GM12891 (cell line): ENCODE measurements at regions not wholly inside any gene's neighbourhood (a gene's known extent, or its start where the extent isn't known, plus 50 kb on each side); places are given as distances from the start of the nearest gene placed in this dataset.

ENCODE experiments used
- DNase-seq: peaks from one replicate; pipeline ENCODE4 v3.0.0; 2011; ENCODE audit warnings: low spot score; ENCODE audit not compliant: insufficient read length
- FAIRE-seq: peaks from 2 replicates; lab custom pipeline; 2011; peaks lifted over from hg19 to GRCh38; lab: Jason Lieb, UNC
- PAX5 ChIP-seq: IDR thresholded peaks from 2 replicates; pipeline ENCODE4 v1.6.1; 2011; ENCODE audit warnings: low read length, moderate library complexity, mild to moderate bottlenecking; ENCODE audit not compliant: insufficient read depth, severe bottlenecking
- POLR2A ChIP-seq: IDR thresholded peaks from 2 replicates; pipeline ENCODE4 v1.6.1; 2011; ENCODE audit warnings: low read depth, low read length, control low read depth
- POLR2AphosphoS5 ChIP-seq: IDR thresholded peaks from 2 replicates; pipeline ENCODE4 v1.6.1; 2011; ENCODE audit warnings: low read depth, low read length, control low read depth
- POU2F2 ChIP-seq: IDR thresholded peaks from 2 replicates; pipeline ENCODE4 v1.6.1; 2011; ENCODE audit warnings: low read depth, mild to moderate bottlenecking, control low read depth, low read length, moderate library complexity
- SPI1 ChIP-seq: IDR thresholded peaks from 2 replicates; pipeline ENCODE4 v1.6.1; 2011; ENCODE audit warnings: low read depth, low read length, control low read depth
- TAF1 ChIP-seq: IDR thresholded peaks from 2 replicates; pipeline ENCODE4 v1.6.1; 2011; ENCODE audit warnings: low read depth, low read length, control low read depth

DNA sequence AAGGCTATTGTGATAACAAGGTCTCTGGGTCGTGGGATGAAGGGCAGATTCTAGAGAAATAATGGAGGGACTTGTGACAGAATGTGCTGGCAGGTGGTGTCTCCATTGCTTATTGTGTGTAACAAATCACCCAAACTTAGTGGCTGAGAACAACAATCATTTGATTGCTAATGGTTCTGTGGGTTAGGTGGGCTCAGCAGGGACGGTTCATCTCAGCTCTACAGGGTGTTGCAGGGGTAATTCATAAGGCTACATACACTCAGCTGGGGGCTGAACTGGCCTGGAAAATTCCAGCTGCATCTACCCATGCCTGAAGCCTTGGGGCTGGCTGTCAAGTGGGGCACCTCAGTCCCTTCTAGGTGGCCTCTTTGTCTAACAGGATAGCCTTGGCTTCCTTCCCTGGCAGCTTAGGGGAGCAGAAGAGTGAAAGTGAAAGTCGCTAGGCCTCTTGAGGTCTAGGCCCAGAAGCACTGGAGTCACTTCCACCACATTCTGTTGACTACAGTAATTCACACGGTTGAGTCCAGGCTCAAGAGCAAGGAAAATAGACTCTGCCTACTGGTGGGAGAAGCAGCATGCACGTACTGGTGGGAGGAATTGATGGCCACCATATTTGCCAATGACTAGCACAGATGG lies 308.9 kb downstream of the MN1 start:
- no peak for DNase-seq
- TF ChIP-seq PAX5 (no peak), TAF1 (no peak), SPI1 (no peak), POLR2AphosphoS5 (no peak), POU2F2 (no peak), POLR2A (no peak)
- no peak for FAIRE-seq

DNA sequence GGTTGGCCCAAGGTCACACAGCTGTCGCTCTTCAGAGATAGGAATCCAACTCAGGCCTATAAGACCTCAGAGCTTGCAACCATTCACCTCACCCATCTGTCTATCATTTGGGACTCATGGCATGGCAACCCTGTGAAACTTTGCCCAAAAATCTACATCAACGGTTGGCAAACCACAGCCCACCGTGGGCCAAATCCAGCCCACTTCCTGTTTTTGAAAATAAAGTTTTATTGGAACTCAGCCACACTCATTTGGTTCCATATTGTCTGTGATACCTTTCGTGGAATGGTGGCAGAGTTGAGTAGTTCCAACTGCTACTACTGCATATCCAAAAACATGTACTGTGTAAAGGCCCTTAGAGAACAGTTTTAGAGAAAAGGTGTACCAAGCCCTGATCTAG lies 307.8 kb downstream of the MN1 start:
- no peak for DNase-seq
- TF ChIP-seq POLR2AphosphoS5 (no peak), PAX5 (no peak), POLR2A (no peak), TAF1 (no peak), POU2F2 (no peak), SPI1 (no peak)
- FAIRE-seq = no peak

DNA sequence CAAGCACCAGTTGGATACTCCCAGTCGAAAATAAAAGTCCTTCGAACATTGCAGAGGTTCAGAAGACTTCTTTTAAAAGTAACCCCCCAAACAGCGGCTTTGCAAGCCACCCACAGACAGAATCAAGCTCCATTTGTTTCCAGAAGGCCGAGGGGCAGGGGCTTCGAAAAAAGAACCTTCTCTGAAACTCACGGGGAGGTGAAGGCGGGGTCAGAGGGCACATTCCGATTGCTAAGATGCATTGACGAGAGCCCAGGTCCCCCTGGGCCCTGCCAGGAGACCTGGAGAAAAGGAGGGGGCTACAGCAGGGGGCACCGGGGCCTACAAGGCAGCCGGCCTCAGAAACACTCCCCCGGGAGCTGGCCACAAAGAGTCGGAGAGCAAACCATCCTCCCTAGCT lies 306.8 kb downstream of the MN1 start:
- DNase-seq (no peak), FAIRE-seq (no peak)
- TF ChIP-seq POLR2A = no peak
- TF ChIP-seq PAX5 = no peak
- TF ChIP-seq TAF1 = no peak
- TF ChIP-seq POU2F2 = no peak
- TF ChIP-seq POLR2AphosphoS5 = no peak
- TF ChIP-seq SPI1 = no peak

DNA sequence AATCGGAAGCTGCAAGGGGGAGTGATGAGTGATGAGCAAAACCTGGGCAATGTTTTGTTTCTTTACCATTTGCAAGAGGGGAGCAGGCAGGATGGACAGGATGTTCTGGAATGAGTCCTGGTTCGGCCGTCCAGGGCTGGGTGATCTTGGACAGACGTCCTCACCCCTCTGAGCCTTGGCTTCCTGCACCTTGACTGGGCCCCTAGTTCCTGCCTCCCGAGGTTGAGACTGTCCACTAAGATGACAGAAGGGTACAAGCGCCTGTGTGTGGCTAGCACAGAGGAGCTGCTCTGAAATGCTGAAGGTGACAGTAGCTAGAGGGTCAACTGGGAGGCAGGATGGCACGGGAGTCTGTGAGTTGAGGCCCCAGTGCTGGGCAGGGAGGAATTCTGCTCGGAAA lies 306.2 kb downstream of the MN1 start:
- FAIRE-seq = no peak
- TF ChIP-seq PAX5 = no peak
- no peak for TF ChIP-seq POLR2A
- no peak for TF ChIP-seq SPI1
- TF ChIP-seq POLR2AphosphoS5 = no peak
- no peak for TF ChIP-seq TAF1
- TF ChIP-seq POU2F2 = no peak
- no peak for DNase-seq

DNA sequence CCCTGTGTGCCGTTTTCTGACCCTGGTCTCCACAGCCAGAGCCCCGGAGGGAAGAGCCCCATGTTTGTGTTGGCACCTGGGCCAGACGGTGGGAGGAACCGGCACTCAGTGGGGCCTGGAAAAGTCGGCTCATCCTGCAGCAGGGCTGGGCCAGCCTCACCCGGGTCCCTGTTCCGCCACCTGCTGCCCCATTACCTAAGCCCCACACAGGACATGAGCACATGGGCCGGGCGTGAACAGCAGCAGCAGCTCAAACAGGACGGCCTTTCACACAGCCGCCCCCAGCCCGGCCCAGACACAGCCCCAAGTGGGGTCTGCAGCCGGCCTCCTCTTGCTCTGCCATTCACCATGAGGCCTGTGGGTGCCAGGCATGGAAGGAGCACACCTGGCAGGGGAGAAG lies 302.4 kb downstream of the MN1 start:
- DNase-seq (no peak), FAIRE-seq (no peak)
- TF ChIP-seq PAX5 = no peak
- TF ChIP-seq POLR2A = no peak
- TF ChIP-seq POU2F2 = no peak
- no peak for TF ChIP-seq SPI1
- TF ChIP-seq POLR2AphosphoS5 = no peak
- TF ChIP-seq TAF1 = no peak

DNA sequence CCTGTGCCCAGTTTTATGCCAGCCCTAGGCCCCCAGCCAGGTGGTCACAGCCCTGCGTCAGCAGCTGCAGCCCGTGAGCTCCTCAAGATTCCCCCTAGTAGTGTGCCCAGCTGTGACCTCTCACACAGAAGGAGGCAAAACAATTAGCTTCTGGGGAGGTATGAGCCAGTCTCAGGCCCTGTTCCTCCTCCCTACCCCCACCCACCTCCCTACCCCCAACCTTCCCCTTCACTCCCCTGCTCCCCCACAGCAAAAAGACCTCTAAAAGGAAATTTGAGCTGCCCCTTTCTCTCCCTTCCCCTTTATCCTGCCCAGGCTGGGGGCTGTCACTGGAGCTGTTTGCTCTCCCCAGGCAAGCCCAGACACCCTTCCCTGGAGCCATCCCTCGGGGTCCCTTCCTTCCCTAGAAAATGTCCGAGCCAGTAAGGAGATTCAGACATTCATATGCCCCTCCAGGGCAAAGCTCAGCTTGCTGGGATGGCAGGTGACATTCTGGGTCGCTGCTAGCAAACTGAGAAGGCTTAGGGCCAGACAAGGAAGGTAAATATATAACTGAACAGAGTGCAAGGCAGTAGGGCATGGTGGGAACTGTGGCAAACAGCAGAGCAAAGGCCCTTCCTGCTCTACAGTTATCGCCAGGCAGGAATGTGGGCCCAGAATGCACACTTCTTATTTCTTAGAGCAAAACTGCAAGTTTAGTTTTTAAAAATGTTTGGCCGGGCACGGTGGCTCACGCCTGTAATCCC lies 300.2 kb downstream of the MN1 start:
- TF ChIP-seq POU2F2 (no peak), POLR2AphosphoS5 (no peak), SPI1 (no peak), POLR2A (no peak), PAX5 (no peak), TAF1 (no peak)
- FAIRE-seq (no peak), DNase-seq (no peak)

DNA sequence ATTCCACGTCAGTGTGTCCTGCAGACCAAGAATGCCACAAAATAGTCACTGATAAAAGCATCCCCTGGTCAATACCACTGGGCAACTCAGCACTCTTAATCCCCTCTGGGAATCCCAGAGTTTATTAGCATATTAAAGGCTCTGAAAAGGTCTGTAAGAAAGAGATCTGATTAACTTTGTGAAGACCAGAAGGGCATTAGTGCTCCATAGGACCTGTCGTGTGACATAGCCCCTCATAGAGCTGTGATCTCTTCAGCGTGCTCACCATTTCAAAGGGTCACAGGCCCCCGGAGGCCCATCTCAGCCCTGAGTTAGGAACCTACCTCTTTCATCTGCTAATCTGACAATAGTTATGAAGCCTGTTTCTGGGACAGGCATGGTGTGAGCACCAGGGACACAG lies 299.2 kb downstream of the MN1 start:
- TF ChIP-seq SPI1 = no peak
- TF ChIP-seq POLR2A = no peak
- TF ChIP-seq POU2F2 = no peak
- TF ChIP-seq POLR2AphosphoS5 = no peak
- TF ChIP-seq PAX5 = no peak
- TF ChIP-seq TAF1 = no peak
- no peak for DNase-seq
- FAIRE-seq = no peak

DNA sequence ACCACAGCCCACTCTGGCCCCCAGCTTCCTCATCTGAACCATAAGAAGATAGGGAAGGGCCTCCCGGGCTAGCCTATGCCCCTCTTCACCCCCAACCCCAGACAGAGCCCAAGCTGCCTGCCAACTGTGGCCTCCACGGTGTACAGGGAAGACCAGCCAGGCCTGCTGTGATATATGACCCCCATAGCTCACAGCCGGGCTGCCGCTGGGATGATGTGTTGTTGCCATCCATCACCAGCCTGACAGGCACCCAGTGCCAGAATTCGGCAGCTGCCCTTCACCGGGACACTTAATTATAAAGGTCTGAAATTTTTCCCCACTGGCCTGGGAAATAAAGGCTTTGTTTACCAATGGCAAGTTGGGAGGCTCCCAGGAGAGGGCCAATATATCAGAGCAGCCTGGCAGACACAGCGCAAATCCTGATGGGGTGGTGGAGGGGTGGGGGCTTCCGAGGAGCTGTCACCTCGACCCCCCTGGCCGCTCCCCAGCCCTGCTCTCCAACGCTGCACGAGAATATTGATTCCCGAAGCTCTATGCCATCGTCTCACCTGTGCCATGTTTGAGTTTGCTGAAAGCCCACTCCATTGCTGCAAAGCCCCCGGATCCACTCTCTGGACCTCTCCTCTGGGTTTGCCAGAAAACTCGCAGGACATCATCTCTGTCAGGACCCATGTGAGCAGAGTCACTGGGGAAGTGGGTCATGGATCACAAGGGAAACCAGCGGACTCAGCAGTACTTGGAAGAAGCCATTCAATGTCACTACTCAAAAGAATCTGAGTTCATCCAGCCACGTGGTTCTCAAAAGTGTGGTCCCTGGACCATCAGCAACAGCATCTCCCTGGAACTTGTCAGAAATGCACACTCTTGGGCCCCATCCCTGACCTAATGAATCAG lies 296.9 kb downstream of the MN1 start:
- FAIRE-seq = no peak
- TF ChIP-seq POLR2AphosphoS5 (no peak), PAX5 (no peak), TAF1 (no peak), POLR2A (no peak), SPI1 (no peak), POU2F2 (no peak)
- no peak for DNase-seq

DNA sequence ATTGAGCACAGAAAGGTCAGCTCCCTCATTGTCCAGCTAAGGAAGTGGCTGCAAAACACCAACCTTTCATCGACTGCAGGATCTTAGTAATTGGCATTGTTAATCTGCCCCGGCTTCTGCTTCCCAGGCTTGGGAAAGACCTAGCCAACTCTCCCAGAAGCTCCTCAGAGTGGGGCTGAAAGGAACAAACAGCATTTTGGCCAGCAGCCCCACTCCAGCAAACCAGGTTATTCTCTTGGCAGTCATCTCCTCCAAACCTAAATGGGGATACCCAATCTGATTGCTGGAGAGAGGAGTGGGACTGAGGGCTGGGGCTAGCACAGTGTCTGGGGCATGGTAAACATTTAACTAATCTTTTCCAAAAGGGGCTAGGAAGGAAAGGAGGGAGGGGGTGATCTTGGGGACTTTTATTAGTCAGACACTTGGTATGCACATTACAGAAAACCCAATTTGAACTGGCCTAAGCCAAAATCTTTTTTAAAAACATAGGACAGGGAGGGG lies 294.4 kb downstream of the MN1 start:
- no peak for TF ChIP-seq TAF1
- TF ChIP-seq PAX5 = no peak
- TF ChIP-seq POLR2AphosphoS5 = no peak
- no peak for TF ChIP-seq POLR2A
- no peak for TF ChIP-seq SPI1
- no peak for TF ChIP-seq POU2F2
- FAIRE-seq (no peak), DNase-seq (no peak)
